ENCODE measurements at regions not wholly inside any gene's neighbourhood (a gene's known extent, or its start where the extent isn't known, plus 50 kb on each side); places are given as distances from the start of the nearest gene placed in this dataset.

GRCh38 chr15:69515926-69516325, 63.3 kb downstream of the RPLP1 start:
- DNase-seq: no peak
- H3K27me3 ChIP-seq (ENCODE audit: insufficient read depth, low read depth): no peaks in the 10 kb centered on the region
- no TSS peak for BruUV-seq (replicated peaks)
- TF ChIP-seq EZH2 (IDR thresholded peaks at IDR 0.05; ENCODE audit: low read depth) (no peak), CTCF (conservative IDR thresholded peaks at IDR 0.05) (no peak)
- H3K79me2 ChIP-seq (ENCODE audit: low read depth): no peaks in the 10 kb centered on the region
- no peaks in the 10 kb centered on the region for H3K9me3 ChIP-seq (ENCODE audit: insufficient read depth, low read depth)
- H3K9me2 ChIP-seq (ENCODE audit: insufficient read depth): no peaks in the 10 kb centered on the region
- no peak overlapping the region for H3K4me3 ChIP-seq
- H3K4me1 ChIP-seq (replicated peaks; ENCODE audit: insufficient read depth): no peaks in the 10 kb centered on the region
- no peaks in the 10 kb centered on the region for H4K20me1 ChIP-seq (ENCODE audit: insufficient read depth)
- ChIA-PET POLR2A (ENCODE audit: unreplicated experiment) (no interaction called here), CTCF (no interaction called here)
- no peaks in the 10 kb centered on the region for H3K36me3 ChIP-seq (ENCODE audit: low read depth)
- H3K4me2 ChIP-seq: no peak overlapping the region
- intact Hi-C loops (cut with micrococcal nuclease; ENCODE audit: unreplicated experiment): no loop called here
- H3K27ac ChIP-seq: no peak overlapping the region
- no peak overlapping the region for H2AFZ ChIP-seq
- no peaks in the 10 kb centered on the region for H3F3A ChIP-seq (ENCODE audit: insufficient read depth, low read depth)

- CTCF ChIA-PET: no interaction called here
- TF ChIP-seq CTCF (conservative IDR thresholded peaks at IDR 0.05) (no peak), EZH2 (IDR thresholded peaks at IDR 0.05; ENCODE audit: low read depth) (no peak)
These were observed 64.4 kb downstream of the RPLP1 start for GRCh38 chr15:69517052-69517451.

GRCh38 chr15:69518806-69519205, 66.2 kb downstream of the RPLP1 start:
- Histone ChIP-seq H4K20me1 (ENCODE audit: insufficient read depth) (no peaks in the 10 kb centered on the region), H3F3A (ENCODE audit: insufficient read depth, low read depth) (0 out of 2 replicates have a peak, but pooled peaks cover 4% of the 10 kb centered on the region), H3K27ac (no peak overlapping the region), H3K4me2 (no peak overlapping the region), H3K79me2 (ENCODE audit: low read depth) (no peaks in the 10 kb centered on the region), H3K9me2 (ENCODE audit: insufficient read depth) (no peaks in the 10 kb centered on the region), H3K4me3 (no peak overlapping the region), H3K4me1 (replicated peaks; ENCODE audit: insufficient read depth) (peaks cover 19% of the 10 kb centered on the region), H2AFZ (no peak overlapping the region), H3K27me3 (ENCODE audit: insufficient read depth, low read depth) (no peaks in the 10 kb centered on the region), H3K9me3 (ENCODE audit: insufficient read depth, low read depth) (no peaks in the 10 kb centered on the region), H3K36me3 (ENCODE audit: low read depth) (no peaks in the 10 kb centered on the region)
- POLR2A ChIA-PET (ENCODE audit: unreplicated experiment): no interaction called here
- no peak for TF ChIP-seq EZH2 (IDR thresholded peaks at IDR 0.05; ENCODE audit: low read depth)
- BruUV-seq (replicated peaks): no TSS peak
- intact Hi-C loops (cut with micrococcal nuclease; ENCODE audit: unreplicated experiment): no loop called here
- no peak for DNase-seq
- CTCF ChIA-PET: no interaction called here

More at GRCh38 chr15:69517052-69517451, 64.4 kb downstream of the RPLP1 start:
- H2AFZ ChIP-seq: no peak overlapping the region
- H3K9me3 ChIP-seq (ENCODE audit: insufficient read depth, low read depth): no peaks in the 10 kb centered on the region
- intact Hi-C loops (cut with micrococcal nuclease; ENCODE audit: unreplicated experiment): no loop called here
- no peaks in the 10 kb centered on the region for H4K20me1 ChIP-seq (ENCODE audit: insufficient read depth)
- no peak for DNase-seq
- H3F3A ChIP-seq (ENCODE audit: insufficient read depth, low read depth): 0 out of 2 replicates have a peak, but pooled peaks cover 2% of the 10 kb centered on the region
- no peak overlapping the region for H3K27ac ChIP-seq
- H3K79me2 ChIP-seq (ENCODE audit: low read depth): no peaks in the 10 kb centered on the region
- H3K4me2 ChIP-seq: no peak overlapping the region
- no peaks in the 10 kb centered on the region for H3K9me2 ChIP-seq (ENCODE audit: insufficient read depth)
- H3K4me3 ChIP-seq: no peak overlapping the region
- POLR2A ChIA-PET (ENCODE audit: unreplicated experiment): no interaction called here
- no TSS peak for BruUV-seq (replicated peaks)
- peaks cover 4% of the 10 kb centered on the region; the same call in 1 of the 2 replicates for H3K4me1 ChIP-seq (replicated peaks; ENCODE audit: insufficient read depth)
- no peaks in the 10 kb centered on the region for H3K27me3 ChIP-seq (ENCODE audit: insufficient read depth, low read depth)
- no peaks in the 10 kb centered on the region for H3K36me3 ChIP-seq (ENCODE audit: low read depth)

- H3F3A ChIP-seq (ENCODE audit: insufficient read depth, low read depth): 0 out of 2 replicates have a peak, but pooled peaks cover 4% of the 10 kb centered on the region
- TF ChIP-seq EZH2 (IDR thresholded peaks at IDR 0.05; ENCODE audit: low read depth) (no peak), CTCF (conservative IDR thresholded peaks at IDR 0.05) (no peak)
- no peaks in the 10 kb centered on the region for H4K20me1 ChIP-seq (ENCODE audit: insufficient read depth)
- H2AFZ ChIP-seq: no peak overlapping the region
- H3K27me3 ChIP-seq (ENCODE audit: insufficient read depth, low read depth): no peaks in the 10 kb centered on the region
- H3K27ac ChIP-seq: no peak overlapping the region
- CTCF ChIA-PET: no interaction called here
- peaks cover 19% of the 10 kb centered on the region for H3K4me1 ChIP-seq (replicated peaks; ENCODE audit: insufficient read depth)
- intact Hi-C loops (cut with micrococcal nuclease; ENCODE audit: unreplicated experiment): loop anchor here (5.0 kb wide), 1 partner anchor 72 kb away; no protein-coding TSS in a partner anchor
- H3K9me2 ChIP-seq (ENCODE audit: insufficient read depth): no peaks in the 10 kb centered on the region
- no peak for DNase-seq
- H3K36me3 ChIP-seq (ENCODE audit: low read depth): no peaks in the 10 kb centered on the region
- H3K79me2 ChIP-seq (ENCODE audit: low read depth): no peaks in the 10 kb centered on the region
- H3K4me2 ChIP-seq: no peak overlapping the region
- POLR2A ChIA-PET (ENCODE audit: unreplicated experiment): no interaction called here
- H3K4me3 ChIP-seq: no peak overlapping the region
- BruUV-seq (replicated peaks): no TSS peak
- H3K9me3 ChIP-seq (ENCODE audit: insufficient read depth, low read depth): no peaks in the 10 kb centered on the region
These were observed 67.4 kb downstream of the RPLP1 start for GRCh38 chr15:69520067-69520466.

Measured in PC-9 (cell line).